ENCODE measurements at regions not wholly inside any gene's neighbourhood (a gene's known extent, or its start where the extent isn't known, plus 50 kb on each side); places are given as distances from the start of the nearest gene placed in this dataset.

DNA sequence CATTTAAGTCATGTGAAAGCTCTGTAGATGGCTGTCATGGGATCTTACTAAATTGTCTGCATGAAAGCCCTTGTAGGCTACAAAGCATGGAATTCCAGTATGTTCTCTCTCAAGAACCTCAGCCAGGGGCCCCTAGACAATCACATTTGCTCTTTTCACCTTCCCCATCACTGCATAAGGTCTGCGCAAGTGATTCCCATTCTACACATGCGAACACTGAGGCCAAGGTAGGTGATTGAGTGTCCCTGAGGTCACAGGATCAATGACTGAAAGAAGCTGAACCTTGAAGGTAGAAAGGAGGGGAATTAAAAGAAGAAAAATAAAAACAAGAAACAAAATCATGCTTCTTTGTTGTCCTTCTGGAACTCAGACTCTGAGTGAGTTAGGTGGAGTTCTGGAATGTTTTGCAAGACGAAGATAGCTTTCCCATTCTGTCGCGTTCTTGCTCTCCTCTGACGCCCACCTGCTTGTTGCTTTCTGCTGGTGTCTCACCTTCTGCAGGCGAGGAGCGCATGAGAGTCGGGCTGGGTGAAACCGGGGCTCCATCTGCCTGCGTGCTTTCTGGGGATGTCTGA, 79.9 kb downstream of the SPRING1 start:
- DNase-seq (ENCODE audit: low read depth, low spot score): no peak
- H3K4me3 ChIP-seq (ENCODE audit: low read length): no peak overlapping the region

DNA sequence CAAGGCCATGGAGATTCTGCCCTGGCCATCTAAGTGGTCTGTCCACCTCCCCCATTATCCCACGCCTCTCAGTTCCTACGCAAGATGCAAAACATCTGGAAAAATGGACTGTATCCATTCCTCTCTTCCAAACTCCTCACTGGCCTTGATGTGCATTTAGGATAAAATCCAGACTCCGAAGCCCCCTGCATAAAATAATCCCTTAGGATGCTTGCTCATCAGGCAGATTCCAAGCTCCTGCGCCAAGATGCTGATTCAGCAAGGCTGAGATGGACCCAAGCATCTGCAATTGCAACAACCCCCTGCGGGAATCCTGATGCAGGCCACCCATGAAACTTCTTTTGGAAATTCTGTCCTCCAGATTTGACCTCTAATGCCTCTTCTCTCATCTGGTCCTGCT, 81.6 kb downstream of the SPRING1 start:
- H3K4me3 ChIP-seq (ENCODE audit: low read length): no peak overlapping the region
- DNase-seq (ENCODE audit: low read depth, low spot score): no peak

DNA sequence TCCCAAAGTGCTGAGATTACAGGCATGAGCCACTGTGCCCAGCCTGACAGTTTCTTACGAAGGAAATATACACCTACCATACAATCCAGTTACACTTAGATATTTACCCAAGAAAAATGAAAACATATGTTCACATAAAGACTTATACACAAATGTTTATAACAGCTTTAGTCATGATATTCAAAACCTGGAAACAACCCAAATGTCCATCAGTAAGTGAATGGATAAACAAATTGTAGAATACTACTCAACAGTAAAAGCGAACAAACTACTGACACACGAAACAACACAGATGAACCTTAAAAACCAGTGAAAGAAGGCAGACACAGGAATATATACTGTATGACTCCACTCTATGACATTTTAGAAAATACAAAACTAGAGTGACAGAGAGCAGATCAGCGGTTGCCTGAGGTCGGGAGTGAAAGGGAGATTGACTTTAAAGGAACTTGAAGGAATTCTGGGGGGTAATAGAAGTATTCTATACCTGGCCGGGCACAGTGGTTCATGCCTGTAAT, 83.6 kb downstream of the SPRING1 start:
- no peak for DNase-seq (ENCODE audit: low read depth, low spot score)
- H3K4me3 ChIP-seq (ENCODE audit: low read length): no peak overlapping the region

DNA sequence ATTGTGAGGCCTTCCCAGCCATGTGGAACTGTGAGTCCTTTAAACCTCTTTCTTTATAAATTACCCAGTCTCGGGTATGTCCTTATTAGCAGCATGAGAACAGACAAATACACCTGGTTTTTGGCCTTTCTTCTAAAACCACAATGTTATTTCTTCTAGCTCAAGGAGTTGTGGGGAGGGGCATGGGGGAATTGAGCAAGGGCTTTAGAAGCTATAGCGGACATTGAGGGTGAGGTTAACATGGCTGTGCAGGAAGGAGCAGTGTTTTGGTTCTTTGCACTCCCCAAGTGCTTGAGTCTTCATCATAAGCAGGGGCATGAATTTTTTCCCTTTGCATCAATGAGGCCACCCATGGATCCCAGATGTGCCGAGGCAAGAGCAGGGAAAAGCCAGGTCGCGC, 86.8 kb downstream of the SPRING1 start:
- DNase-seq (ENCODE audit: low read depth, low spot score): peak; percentile 39
- no peak overlapping the region for H3K4me3 ChIP-seq (ENCODE audit: low read length)

DNA sequence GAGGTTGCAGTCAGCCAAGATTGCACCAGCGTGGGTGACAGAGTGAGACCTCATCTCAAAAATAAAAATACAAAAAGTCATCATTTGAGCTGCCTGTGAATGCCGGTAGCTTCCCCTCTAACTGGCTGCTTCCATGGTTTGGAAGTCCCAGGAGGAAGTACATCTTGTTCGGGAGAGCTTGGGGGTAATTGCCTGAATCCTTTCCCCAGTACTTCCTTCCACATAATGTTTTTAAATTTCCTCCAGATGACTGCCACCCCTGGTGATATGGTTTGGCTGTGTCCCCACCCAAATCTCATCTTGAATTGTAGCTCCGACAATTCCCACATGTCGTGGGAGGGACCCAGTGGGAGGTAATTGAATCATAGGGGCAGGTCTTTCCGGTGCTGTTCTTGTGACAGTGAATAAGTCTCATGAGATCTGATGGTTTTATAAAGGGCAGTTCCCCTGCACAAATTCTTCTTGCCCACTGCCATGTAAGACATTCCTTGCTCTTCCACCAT, 87.2 kb downstream of the SPRING1 start:
- DNase-seq (ENCODE audit: low read depth, low spot score): no peak
- H3K4me3 ChIP-seq (ENCODE audit: low read length): no peak overlapping the region

DNA sequence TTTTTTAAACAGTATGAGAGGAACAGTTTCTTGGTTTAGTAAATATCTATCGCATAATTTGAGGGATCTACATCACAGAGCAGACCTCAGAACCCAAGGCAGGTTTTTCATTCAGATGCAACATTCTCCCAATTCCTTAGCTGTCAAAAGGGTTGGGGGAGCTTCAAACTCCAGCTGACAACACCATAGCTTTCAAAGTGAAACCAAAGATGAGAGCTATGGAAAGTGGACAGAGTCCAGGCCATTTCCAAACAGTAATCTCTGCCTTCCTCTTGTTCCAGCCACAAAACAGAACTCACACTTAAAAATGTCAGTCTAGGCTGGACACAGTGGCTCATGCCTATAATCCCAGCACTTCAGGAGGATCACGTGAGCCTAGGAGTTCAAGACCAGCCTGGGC, 87.8 kb downstream of the SPRING1 start:
- DNase-seq (ENCODE audit: low read depth, low spot score): no peak

DNA sequence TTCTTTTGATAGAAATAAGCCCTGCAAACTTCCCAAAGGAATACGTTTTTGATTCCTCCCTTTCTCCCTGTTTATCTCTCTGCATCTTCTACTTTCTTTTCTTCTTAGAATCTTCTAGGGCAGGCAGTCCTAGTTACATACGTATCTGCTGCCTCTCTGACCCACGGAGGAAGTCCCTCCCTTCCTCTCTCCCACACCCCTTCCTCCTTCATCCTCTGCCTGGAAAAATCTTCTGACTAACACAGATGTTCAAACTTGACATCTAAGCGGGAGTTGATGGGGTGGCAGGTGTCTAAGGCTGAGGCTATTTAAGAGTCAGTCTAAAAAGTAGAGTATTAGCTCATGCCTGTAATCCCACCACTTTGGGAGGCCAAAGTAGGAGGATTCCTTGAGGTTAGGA, 88.6 kb downstream of the MAP1LC3B2 start:
- H3K4me3 ChIP-seq (ENCODE audit: low read length): no peak overlapping the region
- no peak for DNase-seq (ENCODE audit: low read depth, low spot score)

More for the DNA sequence above, 87.8 kb downstream of the SPRING1 start:
- H3K4me3 ChIP-seq (ENCODE audit: low read length): no peak overlapping the region

DNA sequence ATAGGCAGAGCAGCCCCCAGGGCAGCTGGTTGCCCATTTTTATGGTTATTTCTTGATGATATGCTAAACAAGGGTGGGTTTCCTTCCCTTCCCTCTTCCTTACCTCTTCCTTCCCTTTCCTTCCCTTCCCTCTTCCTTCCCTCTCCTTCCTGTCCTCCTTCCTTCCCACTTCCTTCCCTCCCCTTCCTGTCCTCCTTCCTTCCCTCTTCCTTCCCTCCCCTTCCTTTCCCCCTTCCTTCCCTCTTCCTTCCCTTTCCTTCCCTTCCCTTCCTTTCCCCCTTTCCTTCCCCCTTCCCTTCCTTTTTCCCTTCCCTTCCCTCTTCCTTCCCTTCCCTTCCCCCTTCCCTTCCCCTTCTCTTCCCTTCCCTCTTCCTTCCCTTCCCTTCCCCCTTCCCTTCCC, 87.7 kb downstream of the MAP1LC3B2 start:
- H3K4me3 ChIP-seq (ENCODE audit: low read length): no peak overlapping the region
- DNase-seq (ENCODE audit: low read depth, low spot score): no peak

DNA sequence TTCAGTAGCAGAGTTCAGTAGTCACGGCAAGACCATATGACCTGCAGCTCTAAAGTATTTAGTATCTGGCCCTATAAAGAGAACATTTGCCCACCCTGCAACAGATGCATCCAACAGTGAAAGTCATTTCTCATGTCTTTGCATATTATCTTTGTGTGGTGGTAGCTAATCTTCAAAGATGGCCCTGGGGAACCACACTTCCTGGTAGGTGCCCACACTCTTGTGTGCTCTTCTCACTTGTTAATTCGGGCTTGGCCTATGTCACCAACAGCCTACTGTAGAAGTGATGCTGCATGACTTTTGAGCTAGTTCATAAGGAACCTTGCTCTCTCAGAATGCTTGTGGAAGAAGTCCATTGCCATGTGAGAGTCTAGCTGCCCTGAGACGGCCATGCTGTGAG, 85.6 kb downstream of the MAP1LC3B2 start:
- peak; percentile 58 for DNase-seq (ENCODE audit: low read depth, low spot score)
- H3K4me3 ChIP-seq (ENCODE audit: low read length): no peak overlapping the region

DNA sequence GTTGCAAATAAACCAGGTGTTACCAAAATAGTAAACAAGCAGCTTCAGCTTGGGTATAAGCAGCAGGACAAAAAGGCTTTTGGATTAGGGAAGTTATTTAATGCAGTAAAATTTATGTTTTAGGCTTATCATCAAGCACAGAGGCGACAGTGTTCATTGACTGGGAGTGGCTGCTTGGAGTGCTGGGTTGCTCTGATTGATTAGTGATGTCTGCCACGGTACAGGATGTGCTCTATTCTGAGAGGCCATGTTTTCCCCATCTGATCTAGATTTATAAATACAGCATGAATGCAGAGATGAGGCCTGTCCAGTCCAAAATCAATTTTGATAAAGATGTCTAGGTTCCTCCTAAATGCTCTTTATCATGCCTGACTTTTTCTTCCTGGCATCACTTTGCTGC, 83.5 kb downstream of the MAP1LC3B2 start:
- H3K4me3 ChIP-seq (ENCODE audit: low read length): no peak overlapping the region
- DNase-seq (ENCODE audit: low read depth, low spot score): peak; percentile 39

DNA sequence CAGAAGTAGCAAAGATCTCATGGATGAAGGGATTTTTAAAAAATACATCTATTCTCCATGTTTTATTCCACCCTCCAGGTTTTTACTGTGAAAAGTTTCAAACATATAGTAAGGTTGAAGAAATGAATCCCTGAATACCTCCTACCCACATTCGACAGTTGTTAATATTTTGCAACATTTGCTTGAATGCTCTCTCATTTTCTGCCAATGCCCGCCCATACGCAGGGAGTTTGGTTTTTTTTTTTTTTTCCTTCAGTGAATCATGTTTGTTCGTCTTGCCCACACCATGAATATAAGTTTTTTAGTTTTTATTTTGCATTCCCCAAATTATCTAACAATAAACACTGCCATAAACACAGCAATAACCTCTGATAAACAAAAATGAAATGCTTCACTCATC, 82.9 kb downstream of the MAP1LC3B2 start:
- no peak overlapping the region for H3K4me3 ChIP-seq (ENCODE audit: low read length)
- DNase-seq (ENCODE audit: low read depth, low spot score): no peak

DNA sequence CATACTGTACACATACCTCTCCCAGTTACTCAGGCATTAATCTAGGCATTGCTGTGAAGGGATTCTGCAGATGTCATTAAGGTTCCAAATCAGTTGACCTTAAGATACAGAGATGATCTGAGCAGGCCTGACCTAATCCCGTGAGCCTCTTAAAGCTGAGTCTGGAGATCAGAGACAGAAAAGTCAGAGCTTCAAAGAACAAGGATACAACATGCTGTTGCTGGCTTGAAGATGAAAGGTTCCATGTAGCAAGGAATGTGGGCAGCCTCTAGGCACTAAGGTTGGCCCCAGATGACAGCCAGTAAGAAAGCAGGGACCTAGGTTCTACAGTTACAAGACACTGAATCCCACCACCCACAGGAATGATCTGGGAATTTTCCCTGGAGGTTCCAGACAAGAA, 81.1 kb downstream of the MAP1LC3B2 start:
- no peak overlapping the region for H3K4me3 ChIP-seq (ENCODE audit: low read length)
- no peak for DNase-seq (ENCODE audit: low read depth, low spot score)

DNA sequence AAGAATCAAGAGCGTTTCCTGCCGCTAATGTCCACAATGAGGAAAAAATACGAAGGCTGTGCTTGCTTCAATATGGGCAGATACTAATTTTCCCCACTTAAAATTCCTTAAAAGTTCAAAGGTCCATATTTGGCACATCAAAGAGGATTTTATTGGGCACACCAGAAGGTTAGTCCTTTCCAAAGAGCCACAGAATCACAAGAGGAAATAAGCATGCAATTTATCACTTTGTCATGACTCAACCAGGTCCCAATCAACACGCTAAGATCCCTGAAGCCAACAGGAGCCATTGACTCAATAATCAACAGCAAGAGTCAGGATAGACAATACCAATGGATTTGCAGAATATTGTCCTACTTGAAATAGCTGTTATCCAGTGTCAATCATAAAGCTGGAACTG, 80.6 kb downstream of the MAP1LC3B2 start:
- no peak overlapping the region for H3K4me3 ChIP-seq (ENCODE audit: low read length)
- DNase-seq (ENCODE audit: low read depth, low spot score): no peak

DNA sequence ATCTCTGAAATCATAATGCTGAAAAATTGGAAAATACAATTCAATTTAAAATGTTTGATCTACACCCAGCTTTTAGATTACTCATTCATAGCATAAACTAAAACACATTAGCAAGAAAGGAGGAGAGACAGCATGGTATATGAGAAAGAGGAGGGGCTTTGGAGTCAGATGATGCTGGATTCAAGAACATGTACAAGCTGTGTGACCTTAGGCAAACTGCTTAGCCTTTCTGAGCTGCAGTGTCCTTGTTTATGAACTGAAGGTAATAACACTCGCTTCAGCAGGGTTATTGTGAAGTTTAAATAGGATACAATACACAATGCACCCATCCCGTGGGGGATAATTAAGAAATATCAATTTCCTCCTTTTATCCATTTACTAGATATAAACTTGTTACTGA, 79.2 kb downstream of the MAP1LC3B2 start:
- no peak for DNase-seq (ENCODE audit: low read depth, low spot score)
- H3K4me3 ChIP-seq (ENCODE audit: low read length): no peak overlapping the region

DNA sequence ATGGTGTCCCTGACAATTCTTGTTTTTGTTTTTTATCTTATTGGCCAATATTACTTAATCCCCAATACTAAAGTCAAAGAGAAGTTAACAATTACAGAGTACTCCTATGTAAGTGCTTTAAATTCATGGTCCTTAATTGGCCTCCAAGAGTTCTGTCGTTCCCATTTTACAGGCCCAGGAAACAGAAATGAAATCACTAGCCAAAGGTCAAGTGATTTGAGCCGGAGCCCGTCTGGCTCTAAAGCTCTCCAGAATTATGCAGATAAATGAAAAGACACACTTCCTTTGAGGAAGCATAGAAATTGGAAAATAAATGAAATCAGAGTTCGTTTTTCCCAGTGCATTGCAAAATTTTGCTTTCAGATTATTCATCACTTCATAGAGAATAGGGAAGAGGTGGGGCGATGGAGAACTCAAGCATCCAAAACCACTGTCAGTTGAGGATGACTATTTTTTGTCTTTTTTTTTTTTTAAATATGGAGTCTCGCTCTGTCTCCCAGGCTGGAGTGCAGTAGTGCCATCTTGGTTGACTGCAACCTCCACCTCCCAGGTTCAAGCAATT, 78.5 kb downstream of the MAP1LC3B2 start:
- H3K4me3 ChIP-seq (ENCODE audit: low read length): no peak overlapping the region
- no peak for DNase-seq (ENCODE audit: low read depth, low spot score)

DNA sequence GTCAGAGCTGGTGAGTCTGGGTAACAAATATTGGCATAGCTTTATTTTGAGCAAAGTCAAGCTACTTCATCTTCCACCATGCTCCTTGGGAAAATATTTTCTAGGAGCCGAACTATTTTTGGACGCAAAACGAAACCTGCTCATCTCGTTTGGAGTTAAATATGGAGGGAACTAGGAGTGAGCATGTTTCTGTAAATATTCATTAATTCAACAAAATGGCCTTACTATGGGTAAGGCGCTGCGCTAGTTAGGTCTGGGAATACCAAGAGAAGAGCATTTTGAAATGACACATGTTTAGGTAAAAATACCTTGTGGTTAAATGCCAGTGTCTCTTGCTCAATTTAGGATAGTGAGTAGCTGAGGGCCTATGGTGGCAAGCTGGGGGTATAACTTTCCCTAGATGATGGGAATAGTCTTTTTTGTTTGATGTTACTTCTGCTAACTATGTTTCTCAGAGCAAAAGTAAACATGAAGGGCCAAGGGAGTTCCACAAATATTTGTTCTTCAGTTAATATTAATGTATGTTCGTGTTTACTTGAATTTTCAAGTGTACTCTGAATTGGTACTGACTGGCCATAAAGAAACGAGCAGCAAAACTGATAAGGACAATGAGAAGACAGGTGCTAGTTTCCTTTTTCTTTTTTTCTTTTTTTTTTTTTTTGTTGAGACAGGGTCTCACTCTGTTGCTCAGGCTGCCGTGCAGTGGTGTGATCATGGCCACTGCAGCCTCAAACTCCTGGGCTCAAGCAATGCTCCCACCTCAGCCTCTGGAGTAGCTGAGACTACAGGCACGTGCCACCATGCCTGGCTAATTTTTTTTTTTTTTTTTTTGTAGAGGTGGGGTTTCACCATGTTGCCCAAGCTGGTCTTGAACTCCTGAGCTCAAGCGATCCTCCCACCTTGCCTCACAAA, 77.7 kb downstream of the MAP1LC3B2 start:
- DNase-seq (ENCODE audit: low read depth, low spot score): no peak
- no peak overlapping the region for H3K4me3 ChIP-seq (ENCODE audit: low read length)

DNA sequence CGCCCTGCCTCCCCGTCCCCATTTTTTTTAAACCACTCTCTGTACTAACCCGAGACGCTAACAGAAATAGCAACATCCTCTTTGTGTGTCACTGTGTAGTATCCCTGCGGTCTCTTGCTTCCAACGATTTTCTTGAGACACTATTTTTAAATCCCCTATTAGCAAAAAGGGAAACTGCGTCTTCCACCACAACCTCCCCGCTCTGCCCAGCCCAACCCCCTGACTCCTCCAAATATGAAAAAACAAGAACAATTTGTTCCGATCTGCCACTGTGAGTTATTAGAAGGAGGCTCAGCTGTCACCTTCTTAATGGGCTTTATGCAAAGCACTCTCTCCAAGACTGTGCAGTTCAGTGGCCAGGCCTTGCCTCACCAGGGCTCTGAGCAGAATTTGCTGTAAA, 76.3 kb downstream of the MAP1LC3B2 start:
- no peak for DNase-seq (ENCODE audit: low read depth, low spot score)
- H3K4me3 ChIP-seq (ENCODE audit: low read length): no peak overlapping the region

DNA sequence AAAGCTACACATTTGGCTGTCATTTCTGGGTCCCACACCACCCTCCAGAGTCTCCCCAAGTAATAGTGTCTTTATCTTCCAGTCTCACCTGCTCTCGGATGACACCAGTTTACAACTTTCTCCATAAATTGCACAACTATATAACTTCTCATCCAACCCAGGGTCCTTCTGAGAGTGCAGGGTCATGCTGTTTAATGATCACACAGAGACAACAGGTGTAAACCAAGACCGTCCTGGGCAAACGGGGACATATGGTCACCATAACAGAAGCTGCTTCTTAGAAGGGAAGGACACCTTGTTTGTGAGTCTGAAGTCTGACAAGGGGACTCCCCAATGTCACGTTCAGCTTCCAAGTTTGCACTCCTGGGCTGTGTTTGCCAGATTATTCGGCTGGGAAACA, 74.3 kb downstream of the MAP1LC3B2 start:
- no peak for DNase-seq (ENCODE audit: low read depth, low spot score)
- no peak overlapping the region for H3K4me3 ChIP-seq (ENCODE audit: low read length)

DNA sequence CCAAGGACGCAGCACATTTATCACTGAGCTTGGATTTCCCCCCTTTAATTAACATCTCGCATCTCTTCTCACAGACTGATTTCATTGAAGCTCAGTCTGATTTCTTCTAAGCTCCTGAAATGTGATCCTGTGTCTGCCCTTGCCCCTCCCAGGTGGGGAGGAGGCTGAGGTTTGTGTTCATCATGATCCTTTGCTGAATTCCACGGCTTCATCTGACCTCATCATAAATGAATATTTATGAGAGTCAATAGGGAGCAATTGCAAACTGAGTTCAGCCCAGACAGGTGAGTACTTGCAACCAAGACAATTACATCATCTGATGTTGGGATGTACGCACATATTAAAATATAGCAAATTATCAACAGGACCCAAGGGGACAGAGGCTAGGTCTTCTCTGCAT, 72.4 kb downstream of the MAP1LC3B2 start:
- no peak overlapping the region for H3K4me3 ChIP-seq (ENCODE audit: low read length)
- no peak for DNase-seq (ENCODE audit: low read depth, low spot score)

DNA sequence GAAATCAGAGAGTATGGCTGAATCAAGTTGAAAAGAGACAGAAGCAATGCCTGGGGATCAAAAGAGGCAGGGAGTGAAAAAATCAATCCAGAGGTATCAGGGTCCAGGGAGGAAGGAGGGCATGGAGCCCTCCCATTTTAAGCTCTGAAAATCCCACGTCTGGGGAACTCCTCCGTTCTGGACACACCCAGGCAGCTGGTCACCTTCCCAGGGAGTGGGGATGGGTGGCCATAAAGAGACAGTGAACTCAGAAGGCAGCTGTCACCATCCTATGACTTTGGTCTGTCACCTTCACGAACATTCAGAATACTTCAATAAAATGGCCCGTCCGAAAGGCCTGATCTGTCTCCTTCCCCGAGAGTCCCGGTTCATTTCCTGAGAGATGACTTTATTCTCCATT, 71.6 kb downstream of the MAP1LC3B2 start:
- H3K4me3 ChIP-seq (ENCODE audit: low read length): no peak overlapping the region
- no peak for DNase-seq (ENCODE audit: low read depth, low spot score)

Data from Jurkat, Clone E6-1 (cell line).